HepG2 (cell line): ENCODE measurements at regions not wholly inside any gene's neighbourhood (a gene's known extent, or its start where the extent isn't known, plus 50 kb on each side); places are given as distances from the start of the nearest gene placed in this dataset.

Source experiments
- ATAC-seq: fragments of 200-7000 bp; cut with Tn5 transposase; 3 replicates; pipeline ENCODE4 v1.9.1; 2020; ENCODE audit warnings: mild to moderate bottlenecking, moderate library complexity
- BruUV-seq: library from RNA; stranded (reverse); fragments of 400-500 nt; replicated peaks from 2 replicates; lab custom pipeline; 2021; lab: Mats Ljungman, UMichigan
- CTCF ChIA-PET: fragments of 300-600 bp; formaldehyde crosslinking; extraction: SDS; loops from one replicate; lab custom pipeline; 2021; ENCODE audit warnings: low total read pairs, inconsistent platforms, low intra/inter-chr PET ratio; lab: Yijun Ruan, JAX
- POLR2A ChIA-PET: fragments of 350-600 bp; sonication (Branson Sonifier 250); formaldehyde crosslinking; loops from one replicate; lab custom pipeline; 2020; ENCODE audit warnings: antibody characterized with exemption, inconsistent platforms; lab: Yijun Ruan, JAX
- DNase-seq: peaks from one replicate; pipeline ENCODE4 v3.0.0-alpha.2; 2015; ENCODE audit warnings: low spot score
- FAIRE-seq: peaks from 3 replicates; lab custom pipeline; 2011; peaks lifted over from hg19 to GRCh38; lab: Jason Lieb, UNC
- H2AFZ ChIP-seq: one replicate; pipeline ENCODE4 v1.6.1; 2011; ENCODE audit warnings: low read length, inconsistent platforms
- H3K27ac ChIP-seq: fragments of 300-600 bp; 3 replicates; pipeline ENCODE4 v1.8.0; 2011; ENCODE audit warnings: mixed run types, mild to moderate bottlenecking, mixed read lengths, low read length, inconsistent platforms; ENCODE audit not compliant: insufficient read depth; ENCODE audit errors: extremely low read length
- H3K27me3 ChIP-seq, 2 experiments: fragments of 200-600 bp in 1 of 2; 2 replicates in 1 of 2; 3 replicates in 1 of 2; pipeline versions ENCODE4 v1.6.0 to v1.8.0; 2011; ENCODE audit warnings: low read length in 2 of 2, mild to moderate bottlenecking in 2 of 2, moderate library complexity in 2 of 2, inconsistent platforms in 1 of 2; ENCODE audit not compliant: insufficient read depth in 2 of 2, control insufficient read depth in 1 of 2
- H3K36me3 ChIP-seq, 2 experiments: fragments of 200-600 bp in 1 of 2; replicated peaks in 1 of 2; 2 replicates in 1 of 2; 3 replicates in 1 of 2; pipeline versions ENCODE4 v1.5.1 to v1.8.0; 2011; ENCODE audit warnings: low read length in 2 of 2, inconsistent platforms in 1 of 2; ENCODE audit not compliant: insufficient read depth in 2 of 2, control insufficient read depth in 1 of 2
- H3K4me1 ChIP-seq: 2 replicates; pipeline ENCODE4 v1.5.1; 2012; ENCODE audit warnings: low read length, inconsistent platforms; ENCODE audit not compliant: insufficient read depth
- H3K4me2 ChIP-seq: 2 replicates; pipeline ENCODE4 v1.6.0; 2011; ENCODE audit warnings: low read depth, low read length, inconsistent platforms
- H3K4me3 ChIP-seq, 3 experiments: fragments of 200-600 bp in 1 of 3; sonication (generic), shearing (Covaris generic) in 1 of 3; replicated peaks in 1 of 3; 2 replicates each; pipeline ENCODE4 v1.5.1; 2011 to 2016; ENCODE audit warnings: low read length in 3 of 3, inconsistent platforms in 2 of 3, low read depth in 2 of 3, mild to moderate bottlenecking in 2 of 3, control low read depth in 1 of 3, mixed read lengths in 1 of 3; ENCODE audit not compliant: insufficient read depth in 1 of 3
- H3K79me2 ChIP-seq: one replicate; pipeline ENCODE4 v1.6.1; 2011; ENCODE audit warnings: low read length, inconsistent platforms; ENCODE audit not compliant: insufficient read depth
- H3K9ac ChIP-seq: 2 replicates; pipeline ENCODE4 v1.6.0; 2011; ENCODE audit warnings: mild to moderate bottlenecking, low read depth, low read length, inconsistent platforms; ENCODE audit not compliant: insufficient read depth
- H3K9me3 ChIP-seq: 2 replicates; pipeline ENCODE4 v1.5.1; 2012; ENCODE audit warnings: mild to moderate bottlenecking, low read length
- H4K20me1 ChIP-seq: 2 replicates; pipeline ENCODE4 v1.6.0; 2011; ENCODE audit warnings: inconsistent platforms, mild to moderate bottlenecking, low read length, moderate library complexity; ENCODE audit not compliant: insufficient read depth
- AHDC1 ChIP-seq: sonication (generic); formaldehyde crosslinking; IDR thresholded peaks from 2 replicates; pipeline ENCODE4 v1.5.1; 2020; ENCODE audit warnings: mild to moderate bottlenecking, missing genetic modification reagents, borderline replicate concordance
- ARID3A ChIP-seq: IDR thresholded peaks from 2 replicates; pipeline ENCODE4 v1.6.1; 2012; ENCODE audit warnings: low read depth, low read length, improper control_type of control experiment
- ATF4 ChIP-seq, 2 experiments: fragments of 450-650 bp in 1 of 2; sonication (generic) in 1 of 2; formaldehyde crosslinking; IDR thresholded peaks; 2 replicates each; pipeline versions ENCODE4 v1.5.0 to v1.8.0; 2020 to 2022; ENCODE audit warnings: mild to moderate bottlenecking in 1 of 2, missing genetic modification reagents in 1 of 2
- CEBPG ChIP-seq: IDR thresholded peaks from 2 replicates; pipeline ENCODE4 v1.6.1; 2016
- ELF4 ChIP-seq: sonication (generic); formaldehyde crosslinking; IDR thresholded peaks from 2 replicates; pipeline ENCODE4 v1.5.0; 2020; ENCODE audit warnings: missing genetic modification reagents, mild to moderate bottlenecking, moderate library complexity, borderline replicate concordance
- FOSL2 ChIP-seq: sonication (generic); formaldehyde crosslinking; IDR thresholded peaks from 2 replicates; pipeline ENCODE4 v1.4.0; 2020; ENCODE audit warnings: missing genetic modification reagents
- FOXJ3 ChIP-seq: sonication (generic); formaldehyde crosslinking; IDR thresholded peaks from 2 replicates; pipeline ENCODE4 v1.4.0; 2020; ENCODE audit warnings: missing genetic modification reagents, mild to moderate bottlenecking, borderline replicate concordance
- FOXP1 ChIP-seq, 2 experiments: fragments of 450-650 bp in 1 of 2; IDR thresholded peaks; 2 replicates each; pipeline ENCODE4 v1.6.1; 2017 to 2018; ENCODE audit warnings: antibody characterized with exemption in 1 of 2
- HMG20A ChIP-seq: IDR thresholded peaks from 2 replicates; pipeline ENCODE4 v1.6.1; 2016; ENCODE audit warnings: borderline replicate concordance
- KAT7 ChIP-seq: IDR thresholded peaks from 2 replicates; pipeline ENCODE4 v1.6.1; 2018; ENCODE audit warnings: borderline replicate concordance, missing compliant biosample characterization
- POLR2AphosphoS2 ChIP-seq: IDR thresholded peaks from 2 replicates; pipeline ENCODE4 v1.6.1; 2011; ENCODE audit warnings: low read depth, low read length, improper control_type of control experiment
- THAP11 ChIP-seq: IDR thresholded peaks from 2 replicates; pipeline ENCODE4 v1.6.1; 2016; ENCODE audit warnings: missing biosample characterization, missing genetic modification reagents
- ZNF329 ChIP-seq: sonication (generic); formaldehyde crosslinking; IDR thresholded peaks from 2 replicates; pipeline ENCODE4 v1.9.0; 2021; ENCODE audit warnings: low read depth, mild to moderate bottlenecking, missing genetic modification reagents
- ZNF563 ChIP-seq: sonication (generic); formaldehyde crosslinking; IDR thresholded peaks from 2 replicates; pipeline ENCODE4 v1.8.0; 2022; ENCODE audit warnings: mild to moderate bottlenecking, moderate library complexity, missing genetic modification reagents
- ZNF614 ChIP-seq: IDR thresholded peaks from 2 replicates; pipeline ENCODE4 v1.6.1; 2018; ENCODE audit warnings: missing biosample characterization, missing genetic modification reagents, inconsistent platforms, borderline replicate concordance
- ZNF839 ChIP-seq: sonication (generic); formaldehyde crosslinking; IDR thresholded peaks from 2 replicates; pipeline ENCODE4 v1.4.0; 2020; ENCODE audit warnings: missing genetic modification reagents, mild to moderate bottlenecking, borderline replicate concordance
- WGBS: methylation state at CpG from one replicate; pipeline ENCODE4 v1.1.6; 2017; ENCODE audit warnings: low lambda C conversion rate; 5-methylcytosine and 5-hydroxymethylcytosine counted together
- in situ Hi-C: cut with HindIII; loops from 2 replicates; pipeline ENCODE4 v1.10.0; 2017; ENCODE audit warnings: low pct_unique_long_range_greater_than_20kb; ENCODE audit not compliant: extremely low pct_ligation_motif_present
- intact Hi-C: fragments of 100-400 bp; cut with micrococcal nuclease; formaldehyde crosslinking; loops from one replicate; pipeline ENCODE4 v1.10.0; 2022; ENCODE audit not compliant: unreplicated experiment

GRCh38 chr6:140388192-140388802 lies 1013.8 kb upstream of the CITED2 start:
- H3K27ac ChIP-seq, result peak overlapping the region; percentile 6
- H3K36me3 ChIP-seq, result no peaks in the 10 kb centered on the region
- no peak overlapping the region for H2AFZ ChIP-seq
- POLR2A ChIA-PET, result interaction anchor here (1.6 kb wide), 1 partner anchor 9 kb away, joined by 7 read pairs; no protein-coding TSS in a partner anchor
- H3K79me2 ChIP-seq, result no peaks in the 10 kb centered on the region
- BruUV-seq, result no TSS peak
- ATAC-seq (peak; percentile 66; the same call in 2 of the 3 replicates), DNase-seq (peak; percentile 35), FAIRE-seq (peak; percentile 8)
- H3K4me3 ChIP-seq, result no peak overlapping the region
- H3K4me2 ChIP-seq, result peak overlapping the region; percentile 21; the same call in 1 of the 2 replicates
- no peak overlapping the region for H3K9ac ChIP-seq
- H4K20me1 ChIP-seq, result no peaks in the 10 kb centered on the region
- WGBS, result 15% methylated on average over 2 of the region's 2 CpGs
- intact Hi-C loops, result loop anchor here (1.0 kb wide), 1 partner anchor 8 kb away; no protein-coding TSS in a partner anchor
- no peaks in the 10 kb centered on the region; a peak in 1 of 5 replicates for H3K27me3 ChIP-seq
- peaks cover 31% of the 10 kb centered on the region for H3K9me3 ChIP-seq
- H3K4me1 ChIP-seq, result peaks cover 22% of the 10 kb centered on the region
- CTCF ChIA-PET, result no interaction called here
- in situ Hi-C loops, result no loop called here
- TF ChIP-seq ZNF563 (CRISPR knock-in tag) (no peak), POLR2AphosphoS2 (no peak), ZNF839 (CRISPR knock-in tag) (no peak), FOSL2 (CRISPR knock-in tag) (peak; percentile 85), FOXP1 (IDR thresholded peaks at IDR 0.05) (no peak), FOXP1 (CRISPR knock-in tag; IDR thresholded peaks at IDR 0.05) (peak; percentile 68), ZNF329 (CRISPR knock-in tag) (no peak), CEBPG (CRISPR knock-in tag) (peak; percentile 38; the same call in 1 of the 2 replicates), FOXJ3 (CRISPR knock-in tag) (no peak), ARID3A (0 out of 2 replicates have a peak, but pooled peaks have one; percentile 6), ZNF614 (CRISPR knock-in tag) (0 out of 2 replicates have a peak, but pooled peaks have one; percentile 48), ATF4 (CRISPR knock-in tag; IDR thresholded peaks at IDR 0.05) (0 out of 4 replicates have a peak, but pooled peaks of 1 of the 2 experiments have one; percentile 14), KAT7 (CRISPR knock-in tag) (no peak), ELF4 (CRISPR knock-in tag) (no peak), AHDC1 (peak; percentile 22; the same call in 1 of the 2 replicates), HMG20A (CRISPR knock-in tag) (peak; percentile 66; the same call in 1 of the 2 replicates), THAP11 (CRISPR knock-in tag) (0 out of 2 replicates have a peak, but pooled peaks have one; percentile 6)
